H1 (cell line): ENCODE measurements at regions not wholly inside any gene's neighbourhood (a gene's known extent, or its start where the extent isn't known, plus 50 kb on each side); places are given as distances from the start of the nearest gene placed in this dataset.

ENCODE experiments used
- CTCF ChIA-PET: fragments of 300-600 bp; sonication (Branson Sonifier 250); formaldehyde crosslinking; loops from one replicate; lab custom pipeline; 2021; ENCODE audit not compliant: partially characterized antibody; lab: Charles Lee
- POLR2A ChIA-PET: fragments of 300-600 bp; sonication (Branson Sonifier 250); formaldehyde crosslinking; loops from one replicate; lab custom pipeline; 2021; ENCODE audit warnings: inconsistent platforms; ENCODE audit not compliant: partially characterized antibody; lab: Charles Lee
- DNase-seq, 2 experiments: peaks; one replicate each; pipeline versions ENCODE4 v3.0.0 to v3.0.0-alpha.2; 2010 to 2022; ENCODE audit warnings: low spot score in 2 of 2, low read depth in 1 of 2, mixed read lengths in 1 of 2
- FAIRE-seq: peaks from 2 replicates; lab custom pipeline; 2011; peaks lifted over from hg19 to GRCh38; lab: Jason Lieb, UNC
- H2AFZ ChIP-seq: 2 replicates; pipeline ENCODE4 v1.8.1; 2012; ENCODE audit warnings: low read length, inconsistent platforms
- H2AK5ac ChIP-seq: 2 replicates; pipeline ENCODE4 v1.6.1; 2013; ENCODE audit warnings: low read depth, low read length
- H2BK120ac ChIP-seq: replicated peaks from 2 replicates; pipeline ENCODE3; 2013; ENCODE audit warnings: low read depth, low read length, inconsistent platforms
- H2BK12ac ChIP-seq: 2 replicates; pipeline ENCODE4 v1.6.1; 2013; ENCODE audit warnings: low read depth, low read length
- H2BK15ac ChIP-seq: 2 replicates; pipeline ENCODE4 v1.6.1; 2013; ENCODE audit warnings: low read length
- H2BK20ac ChIP-seq: 2 replicates; pipeline ENCODE4 v1.6.1; 2013; ENCODE audit warnings: low read length
- H2BK5ac ChIP-seq: 2 replicates; pipeline ENCODE4 v1.6.1; 2013; ENCODE audit warnings: low read depth, low read length
- H3K14ac ChIP-seq: 2 replicates; pipeline ENCODE4 v1.6.1; 2013; ENCODE audit warnings: inconsistent platforms; ENCODE audit not compliant: insufficient read length
- H3K18ac ChIP-seq: 2 replicates; pipeline ENCODE4 v1.6.1; 2013; ENCODE audit warnings: low read length; ENCODE audit errors: extremely low read depth
- H3K23ac ChIP-seq: 2 replicates; pipeline ENCODE4 v1.6.1; 2013; ENCODE audit warnings: inconsistent platforms; ENCODE audit not compliant: insufficient read length
- H3K23me2 ChIP-seq: 2 replicates; pipeline ENCODE4 v1.6.1; 2013; ENCODE audit warnings: low read depth, low read length
- H3K27ac ChIP-seq: 2 replicates; pipeline ENCODE4 v1.6.1; 2011; ENCODE audit warnings: low read depth, low read length, inconsistent platforms
- H3K27me3 ChIP-seq, 4 experiments: replicated peaks in 1 of 4; 1 replicate in 1 of 4; 2 replicates in 3 of 4; pipeline versions ENCODE4 v1.6.1 to v1.8.1; 2011 to 2013; ENCODE audit warnings: low read length in 3 of 4, mild to moderate bottlenecking in 3 of 4, inconsistent platforms in 2 of 4, mixed read lengths in 2 of 4, moderate library complexity in 1 of 4; ENCODE audit not compliant: control insufficient read depth in 3 of 4, insufficient read depth in 3 of 4; ENCODE audit errors: extremely low read depth in 1 of 4
- H3K36me3 ChIP-seq, 4 experiments: 2 replicates each; pipeline versions ENCODE4 v1.6.1 to v1.8.1; 2011 to 2013; ENCODE audit warnings: mild to moderate bottlenecking in 4 of 4, low read length in 3 of 4, moderate library complexity in 2 of 4, control low read depth in 1 of 4, inconsistent platforms in 1 of 4; ENCODE audit not compliant: insufficient read depth in 4 of 4, control insufficient read depth in 2 of 4
- H3K4ac ChIP-seq: replicated peaks from 2 replicates; pipeline ENCODE3; 2013; ENCODE audit warnings: low read length, low read depth, mixed read lengths, inconsistent platforms; ENCODE audit not compliant: insufficient read length
- H3K4me1 ChIP-seq, 4 experiments: replicated peaks in 1 of 4; 1 replicate in 1 of 4; 2 replicates in 3 of 4; pipeline versions ENCODE4 v1.6.1 to v1.8.1; 2011 to 2013; ENCODE audit warnings: low read length in 3 of 4, inconsistent platforms in 2 of 4, mixed read lengths in 1 of 4; ENCODE audit not compliant: insufficient read depth in 4 of 4, control insufficient read depth in 3 of 4
- H3K4me2 ChIP-seq, 2 experiments: 2 replicates each; pipeline versions ENCODE4 v1.6.1 to v1.8.1; 2011 to 2013; ENCODE audit warnings: low read depth in 2 of 2, low read length in 2 of 2, control low read depth in 1 of 2, inconsistent platforms in 1 of 2, mild to moderate bottlenecking in 1 of 2; ENCODE audit not compliant: insufficient read depth in 1 of 2
- H3K4me3 ChIP-seq, 4 experiments: fragments of 200-600, 300-600 bp in 1 of 4; sonication (generic), shearing (Covaris generic), sonication (Bioruptor Twin) in 1 of 4; 2 replicates each; pipeline versions ENCODE4 v1.5.1 to v1.8.1; 2011 to 2016; ENCODE audit warnings: low read length in 4 of 4, low read depth in 3 of 4, control low read depth in 2 of 4, inconsistent platforms in 2 of 4, mild to moderate bottlenecking in 2 of 4, mixed read lengths in 1 of 4, moderate library complexity in 1 of 4; ENCODE audit not compliant: insufficient read depth in 2 of 4; ENCODE audit errors: extremely low read depth in 1 of 4
- H3K56ac ChIP-seq: replicated peaks from 2 replicates; pipeline ENCODE3; 2013; ENCODE audit warnings: low read depth, mild to moderate bottlenecking, mixed read lengths, low read length, inconsistent platforms; ENCODE audit not compliant: insufficient read length
- H3K79me1 ChIP-seq: 2 replicates; pipeline ENCODE4 v1.6.1; 2013; ENCODE audit warnings: low read depth, low read length, control low read depth
- H3K79me2 ChIP-seq, 2 experiments: 2 replicates each; pipeline versions ENCODE4 v1.6.1 to v1.8.1; 2012 to 2013; ENCODE audit warnings: low read length in 2 of 2, mild to moderate bottlenecking in 2 of 2, inconsistent platforms in 1 of 2; ENCODE audit not compliant: insufficient read depth in 2 of 2, control insufficient read depth in 1 of 2
- H3K9ac ChIP-seq, 4 experiments: replicated peaks in 1 of 4; 1 replicate in 1 of 4; 2 replicates in 3 of 4; pipeline versions ENCODE4 v1.6.1 to v1.8.1; 2011 to 2013; ENCODE audit warnings: low read depth in 3 of 4, low read length in 3 of 4, control low read depth in 2 of 4, mild to moderate bottlenecking in 2 of 4, moderate library complexity in 2 of 4, inconsistent platforms in 1 of 4; ENCODE audit errors: extremely low read depth in 1 of 4
- H3K9me3 ChIP-seq, 2 experiments: 2 replicates each; pipeline versions ENCODE4 v1.6.1 to v1.8.1; 2012 to 2013; ENCODE audit warnings: mild to moderate bottlenecking in 2 of 2, moderate library complexity in 2 of 2, control low read depth in 1 of 2, inconsistent platforms in 1 of 2, low read depth in 1 of 2, low read length in 1 of 2, mixed read lengths in 1 of 2; ENCODE audit not compliant: insufficient read depth in 2 of 2
- H4K20me1 ChIP-seq, 2 experiments: replicated peaks in 1 of 2; 2 replicates each; pipeline versions ENCODE3 to v1.8.1; 2011 to 2013; ENCODE audit warnings: inconsistent platforms in 2 of 2, low read length in 2 of 2, mild to moderate bottlenecking in 1 of 2; ENCODE audit not compliant: insufficient read depth in 2 of 2, control insufficient read depth in 1 of 2
- H4K5ac ChIP-seq: 2 replicates; pipeline ENCODE4 v1.6.1; 2013; ENCODE audit warnings: low read length, low read depth, mixed read lengths, inconsistent platforms; ENCODE audit not compliant: insufficient read length
- H4K8ac ChIP-seq: 2 replicates; pipeline ENCODE4 v1.8.0; 2013; ENCODE audit warnings: mild to moderate bottlenecking, moderate library complexity, low read length, inconsistent platforms; ENCODE audit not compliant: insufficient read depth; ENCODE audit errors: extremely low read depth
- H4K91ac ChIP-seq: replicated peaks from 2 replicates; pipeline ENCODE3; 2013; ENCODE audit warnings: low read length, mixed read lengths, inconsistent platforms; ENCODE audit not compliant: insufficient read length
- BACH1 ChIP-seq: IDR thresholded peaks from 2 replicates; pipeline ENCODE4 v1.6.1; 2012; ENCODE audit warnings: low read length, improper control_type of control experiment
- BRCA1 ChIP-seq: IDR thresholded peaks from 2 replicates; pipeline ENCODE4 v1.6.1; 2012; ENCODE audit warnings: low read depth, low read length, improper control_type of control experiment
- CHD1 ChIP-seq: IDR thresholded peaks from 2 replicates; pipeline ENCODE4 v1.6.1; 2012; ENCODE audit warnings: low read depth, low read length, improper control_type of control experiment
- CREB1 ChIP-seq: IDR thresholded peaks from 2 replicates; pipeline ENCODE4 v1.6.1; 2012; ENCODE audit warnings: inconsistent platforms
- CTCF ChIP-seq, 3 experiments: IDR thresholded peaks; 1 replicate in 2 of 3; 2 replicates in 1 of 3; pipeline versions ENCODE4 v1.5.1 to v1.6.1; 2011; ENCODE audit warnings: low read length in 3 of 3, mild to moderate bottlenecking in 3 of 3, inconsistent platforms in 2 of 3, low read depth in 1 of 3, moderate library complexity in 1 of 3; ENCODE audit not compliant: insufficient read depth in 1 of 3; ENCODE audit errors: control extremely low read depth in 1 of 3
- JUN ChIP-seq: IDR thresholded peaks from 2 replicates; pipeline ENCODE4 v1.6.1; 2011; ENCODE audit warnings: low read depth, mild to moderate bottlenecking, improper control_type of control experiment, low read length
- JUND ChIP-seq: IDR thresholded peaks from 2 replicates; pipeline ENCODE4 v1.6.1; 2011; ENCODE audit warnings: mild to moderate bottlenecking, improper control_type of control experiment, low read length
- KDM5A ChIP-seq: fragments of 200-600 bp; IDR thresholded peaks from 2 replicates; pipeline ENCODE4 v1.7.1; 2012; ENCODE audit warnings: mild to moderate bottlenecking, low read length, inconsistent platforms, mixed read lengths
- PHF8 ChIP-seq: fragments of 200-600 bp; sonication (generic); conservative IDR thresholded peaks from 2 replicates; pipeline ENCODE4 v1.7.1; 2012; ENCODE audit warnings: low read depth, mild to moderate bottlenecking, inconsistent platforms, low read length, moderate library complexity
- RAD21 ChIP-seq, 2 experiments: IDR thresholded peaks in 1 of 2; conservative IDR thresholded peaks in 1 of 2; 2 replicates each; pipeline ENCODE4 v1.6.1; 2011; ENCODE audit warnings: low read depth in 2 of 2, low read length in 2 of 2, improper control_type of control experiment in 1 of 2, inconsistent platforms in 1 of 2, mild to moderate bottlenecking in 1 of 2, moderate library complexity in 1 of 2
- WGBS, 2 experiments: shearing (Covaris generic) in 1 of 2; methylation state at CpG; one replicate each; pipeline versions ENCODE4 v1.1.6 to v1.1.7; 2013 to 2015; ENCODE audit warnings: low lambda C conversion rate in 2 of 2, mixed read lengths in 2 of 2, inconsistent platforms in 1 of 2, low coverage in 1 of 2, missing lambda C conversion rate in 1 of 2; ENCODE audit not compliant: insufficient replicate concordance in 2 of 2, insufficient coverage in 1 of 2, insufficient read length in 1 of 2; ENCODE audit errors: extremely low coverage in 1 of 2, missing lambda C conversion rate in 1 of 2; 5-methylcytosine and 5-hydroxymethylcytosine counted together
- TF ChIP-seq, protein P1 (sequence below): IDR thresholded peaks from 2 replicates; pipeline ENCODE4 v1.6.1; 2012; ENCODE audit warnings: inconsistent platforms

- Histone ChIP-seq H3K27me3 (no peaks in the 10 kb centered on the region), H3K23ac (no peak overlapping the region), H3K79me2 (no peaks in the 10 kb centered on the region), H2AFZ (no peak overlapping the region), H2BK5ac (peak overlapping the region; percentile 29; the same call in 1 of the 2 replicates), H2AK5ac (no peak overlapping the region), H3K79me1 (no peaks in the 10 kb centered on the region), H3K18ac (no peak overlapping the region), H3K36me3 (no peaks in the 10 kb centered on the region), H4K20me1 (no peaks in the 10 kb centered on the region), H3K56ac (no peak overlapping the region), H3K4me2 (no peak overlapping the region), H3K9me3 (no peaks in the 10 kb centered on the region; a peak in 1 of 4 replicates), H3K4me3 (no peak overlapping the region), H3K4me1 (peaks cover 3 to 13% (median 9%) of the 10 kb centered on the region in 4 experiments), H3K4ac (no peak overlapping the region), H2BK15ac (no peak overlapping the region), H2BK20ac (no peak overlapping the region), H3K23me2 (no peaks in the 10 kb centered on the region), H2BK12ac (peak overlapping the region; percentile 80; the same call in 1 of the 2 replicates), H4K8ac (no peak overlapping the region), H4K5ac (no peak overlapping the region), H2BK120ac (no peak overlapping the region), H3K9ac (no peak overlapping the region), H3K27ac (no peak overlapping the region), H3K14ac (no peak overlapping the region), H4K91ac (no peak overlapping the region)
- TF ChIP-seq JUN (peak; percentile 31; the same call in 1 of the 2 replicates), BRCA1 (no peak), CTCF (IDR thresholded peaks at IDR 0.05; ENCODE audit: control extremely low read depth in 1 of 3, insufficient read depth in 1 of 3, low read depth in 1 of 3, low read length in 3 of 3) (peak; percentile 88 to 96 (median 94)), CREB1 (0 out of 2 replicates have a peak, but pooled peaks have one; percentile 28), KDM5A (no peak), PHF8 (no peak), RAD21 (IDR thresholded peaks at IDR 0.05 in 1 of 2, conservative IDR thresholded peaks at IDR 0.05 in 1 of 2; ENCODE audit: low read depth in 2 of 2, low read length in 2 of 2) (peak; percentile 73 to 82), BACH1 (0 out of 2 replicates have a peak, but pooled peaks have one; percentile 26), CHD1 (no peak), JUND (peak; percentile 59; the same call in 1 of the 2 replicates)
- TF ChIP-seq, protein P1, sequence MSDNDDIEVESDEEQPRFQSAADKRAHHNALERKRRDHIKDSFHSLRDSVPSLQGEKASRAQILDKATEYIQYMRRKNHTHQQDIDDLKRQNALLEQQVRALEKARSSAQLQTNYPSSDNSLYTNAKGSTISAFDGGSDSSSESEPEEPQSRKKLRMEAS, result peak; percentile 46; the same call in 1 of the 2 replicates
- CTCF ChIA-PET, result interaction anchor here (0.6 to 6.0 kb wide), 87 partner anchors 8 to 1051 kb away, joined by 3 to 62 read pairs (median 5); partner anchors contain the start of gene FUT8
- POLR2A ChIA-PET, result interaction anchor here (1.0 kb wide), 1 partner anchor 549 kb away, joined by 3 read pairs; no protein-coding TSS in a partner anchor
- FAIRE-seq, result peak; percentile 98
- 44% methylated on average over 7 of the region's 7 CpGs; no CpG with 5 or more reads in 1 of the 2 experiments for WGBS, 2 experiments
- peak; percentile 50 to 93 for DNase-seq
Observed at GRCh38 chr14:65961004-65961403, 525.2 kb upstream of the CCDC196 start.
